SK-N-SH (cell line): ENCODE measurements at regions not wholly inside any gene's neighbourhood (a gene's known extent, or its start where the extent isn't known, plus 50 kb on each side); places are given as distances from the start of the nearest gene placed in this dataset.

Experiments used
- CTCF ChIA-PET: fragments of 300-600, 350-600 bp; formaldehyde crosslinking; extraction: SDS; loops from one replicate; lab custom pipeline; 2021; lab: Yijun Ruan, JAX
- POLR2A ChIA-PET: fragments of 350-600 bp; sonication (Branson Sonifier 250); formaldehyde crosslinking; extraction: SDS; loops from one replicate; lab custom pipeline; 2020; ENCODE audit warnings: antibody characterized with exemption, inconsistent platforms; lab: Yijun Ruan, JAX
- DNase-seq: peaks from one replicate; pipeline ENCODE4 v3.0.0; 2012
- H2AFZ ChIP-seq: fragments of 200-600 bp; sonication (generic); 2 replicates; pipeline ENCODE4 v1.8.1; 2016; ENCODE audit warnings: antibody characterized with exemption, mild to moderate bottlenecking, low read depth
- H3F3A ChIP-seq: fragments of 200-600 bp; sonication (generic); replicated peaks from 2 replicates; pipeline ENCODE3; 2016; ENCODE audit warnings: antibody characterized with exemption, mild to moderate bottlenecking; ENCODE audit not compliant: insufficient read depth
- H3K27ac ChIP-seq, 2 experiments: fragments of 200-500 bp in 1 of 2; fragments of 200-600 bp in 1 of 2; sonication (Bioruptor generic) in 1 of 2; sonication (generic), shearing (Covaris generic) in 1 of 2; 2 replicates each; pipeline versions ENCODE4 v1.5.1 to v1.6.1; 2014 to 2016; ENCODE audit warnings: low read depth in 2 of 2, inconsistent platforms in 1 of 2, low read length in 1 of 2, mild to moderate bottlenecking in 1 of 2, mixed read lengths in 1 of 2
- H3K27me3 ChIP-seq: fragments of 200-600 bp; sonication (generic), shearing (Covaris generic); 2 replicates; pipeline ENCODE4 v1.6.1; 2016; ENCODE audit warnings: mixed run types; ENCODE audit not compliant: insufficient read depth
- H3K36me3 ChIP-seq, 2 experiments: fragments of 200-500 bp in 1 of 2; fragments of 200-600 bp in 1 of 2; sonication (Bioruptor generic) in 1 of 2; sonication (generic) in 1 of 2; replicated peaks in 1 of 2; 2 replicates each; pipeline versions ENCODE3 to v1.5.1; 2014 to 2016; ENCODE audit warnings: low read length in 1 of 2, mild to moderate bottlenecking in 1 of 2; ENCODE audit not compliant: insufficient read depth in 2 of 2, control insufficient read depth in 1 of 2
- H3K4me1 ChIP-seq, 2 experiments: fragments of 200-500 bp in 1 of 2; fragments of 200-600 bp in 1 of 2; sonication (Bioruptor generic) in 1 of 2; sonication (generic), shearing (Covaris generic) in 1 of 2; 2 replicates each; pipeline versions ENCODE4 v1.5.1 to v1.6.1; 2014 to 2016; ENCODE audit warnings: low read depth in 1 of 2, low read length in 1 of 2, mixed run types in 1 of 2; ENCODE audit not compliant: insufficient read depth in 2 of 2, control insufficient read depth in 1 of 2
- H3K4me2 ChIP-seq: fragments of 200-600 bp; sonication (generic), shearing (Covaris generic); 2 replicates; pipeline ENCODE4 v1.6.1; 2017; ENCODE audit warnings: mixed run types
- H3K4me3 ChIP-seq, 2 experiments: fragments of 200-500 bp in 1 of 2; fragments of 200-600 bp in 1 of 2; sonication (Bioruptor generic) in 1 of 2; sonication (generic), shearing (Covaris generic) in 1 of 2; 2 replicates each; pipeline versions ENCODE4 v1.5.1 to v1.8.1; 2014 to 2016; ENCODE audit warnings: low read depth in 2 of 2, inconsistent platforms in 1 of 2, low read length in 1 of 2, mild to moderate bottlenecking in 1 of 2, mixed read lengths in 1 of 2, moderate library complexity in 1 of 2
- H3K79me2 ChIP-seq: fragments of 200-600 bp; sonication (generic); 2 replicates; pipeline ENCODE4 v1.8.1; 2017; ENCODE audit warnings: mild to moderate bottlenecking; ENCODE audit not compliant: insufficient read depth
- H3K9ac ChIP-seq: fragments of 200-600 bp; sonication (generic); 2 replicates; pipeline ENCODE4 v1.6.1; 2017; ENCODE audit warnings: mixed run types
- H3K9me2 ChIP-seq: fragments of 200-600 bp; sonication (generic); 2 replicates; pipeline ENCODE4 v1.6.1; 2017; ENCODE audit warnings: mixed run types
- H3K9me3 ChIP-seq: fragments of 200-600 bp; sonication (generic); 2 replicates; pipeline ENCODE4 v1.6.1; 2017; ENCODE audit warnings: mixed run types, mild to moderate bottlenecking, moderate library complexity
- H4K20me1 ChIP-seq: fragments of 200-600 bp; sonication (generic); 2 replicates; pipeline ENCODE4 v1.6.1; 2017; ENCODE audit warnings: mild to moderate bottlenecking, mixed run types; ENCODE audit not compliant: insufficient read depth
- ELF1 ChIP-seq: IDR thresholded peaks from 2 replicates; pipeline ENCODE4 v1.4.0; 2012
- FOSL2 ChIP-seq: IDR thresholded peaks from 2 replicates; pipeline ENCODE4 v1.4.0; 2012; ENCODE audit warnings: low read depth, mild to moderate bottlenecking, moderate library complexity, borderline replicate concordance
- FOXJ3 ChIP-seq: sonication (generic); formaldehyde crosslinking; IDR thresholded peaks from 2 replicates; pipeline ENCODE4 v1.5.1; 2020; ENCODE audit warnings: mild to moderate bottlenecking, missing genetic modification reagents
- FOXM1 ChIP-seq: IDR thresholded peaks from 2 replicates; pipeline ENCODE4 v1.4.0; 2012; ENCODE audit warnings: low read depth, mild to moderate bottlenecking
- GABPA ChIP-seq: IDR thresholded peaks from 2 replicates; pipeline ENCODE4 v1.4.0; 2012; ENCODE audit warnings: low read depth, mild to moderate bottlenecking
- JUND ChIP-seq: IDR thresholded peaks from 2 replicates; pipeline ENCODE4 v1.4.0; 2012
- NFIC ChIP-seq: IDR thresholded peaks from 2 replicates; pipeline ENCODE4 v1.4.0; 2012; ENCODE audit warnings: borderline replicate concordance
- PBX3 ChIP-seq: IDR thresholded peaks from 2 replicates; pipeline ENCODE4; 2012
- POLR2AphosphoS5 ChIP-seq: IDR thresholded peaks from 2 replicates; pipeline ENCODE4 v1.6.1; 2012; ENCODE audit warnings: low read depth, low read length
- REST ChIP-seq: IDR thresholded peaks from 2 replicates; pipeline ENCODE4 v1.6.1; 2012; ENCODE audit warnings: mild to moderate bottlenecking, low read depth, low read length, moderate library complexity
- RFX5 ChIP-seq: IDR thresholded peaks from 2 replicates; pipeline ENCODE4 v1.6.1; 2012; ENCODE audit warnings: mild to moderate bottlenecking, improper control_type of control experiment, low read length
- SIN3A ChIP-seq: IDR thresholded peaks from 2 replicates; pipeline ENCODE4 v1.6.1; 2012; ENCODE audit warnings: low read depth, mild to moderate bottlenecking, low read length, moderate library complexity, borderline replicate concordance
- TCF12 ChIP-seq: IDR thresholded peaks from 2 replicates; pipeline ENCODE4 v1.4.0; 2012
- WGBS: methylation state at CpG from one replicate; pipeline ENCODE4 v1.1.6; 2017; ENCODE audit warnings: low lambda C conversion rate; 5-methylcytosine and 5-hydroxymethylcytosine counted together
- TF ChIP-seq, protein P1 (sequence below): IDR thresholded peaks from 2 replicates; pipeline ENCODE4 v1.4.0; 2012; ENCODE audit warnings: low read depth
- TF ChIP-seq, protein P2 (sequence below): fragments of 150-350 bp; IDR thresholded peaks from 2 replicates; pipeline ENCODE4 v1.6.1; 2017; ENCODE audit warnings: antibody characterized with exemption, low read length, low read depth, borderline replicate concordance
- TF ChIP-seq, protein P3 (sequence below): IDR thresholded peaks from 2 replicates; pipeline ENCODE4 v1.4.0; 2012; ENCODE audit warnings: low read depth, borderline replicate concordance
- TF ChIP-seq, protein P4 (sequence below): IDR thresholded peaks from 2 replicates; pipeline ENCODE4 v1.4.0; 2012; ENCODE audit warnings: low read depth, borderline replicate concordance

GRCh38 chr3:33936171-33936920, 137.9 kb downstream of the PDCD6IP start:
- ChIA-PET CTCF (no interaction called here), POLR2A (no interaction called here)
- WGBS, result 36% methylated on average over 3 of the region's 3 CpGs
- no peak overlapping the region for H3K9ac ChIP-seq
- H3K4me2 ChIP-seq, result no peak overlapping the region
- no peaks in the 10 kb centered on the region for H3K9me2 ChIP-seq
- H3F3A ChIP-seq, result no peaks in the 10 kb centered on the region
- H3K79me2 ChIP-seq, result no peaks in the 10 kb centered on the region
- no peaks in the 10 kb centered on the region for H3K9me3 ChIP-seq
- no peaks in the 10 kb centered on the region for H3K36me3 ChIP-seq
- DNase-seq, result no peak
- H3K27ac ChIP-seq, result no peak overlapping the region
- peaks cover 0 to 6% of the 10 kb centered on the region in 2 experiments; a peak in 1 of 4 replicates for H3K4me1 ChIP-seq
- no peaks in the 10 kb centered on the region for H4K20me1 ChIP-seq
- TF ChIP-seq FOXJ3 (CRISPR knock-in tag), result no peak
- TF ChIP-seq TCF12, result no peak
- H3K27me3 ChIP-seq, result no peaks in the 10 kb centered on the region
- no peak overlapping the region for H3K4me3 ChIP-seq
- H2AFZ ChIP-seq, result no peak overlapping the region

- ChIA-PET POLR2A (no interaction called here), CTCF (interaction anchor here (1.0 kb wide), 1 partner anchor 15 kb away, joined by 4 read pairs; no protein-coding TSS in a partner anchor)
- Histone ChIP-seq H3K4me3 (no peak overlapping the region), H3K79me2 (no peaks in the 10 kb centered on the region), H3F3A (no peaks in the 10 kb centered on the region), H3K9ac (no peak overlapping the region), H3K27me3 (no peaks in the 10 kb centered on the region), H3K4me1 (peaks cover under 1 to 6% of the 10 kb centered on the region in 2 experiments; a peak in 2 of 4 replicates), H3K36me3 (no peaks in the 10 kb centered on the region), H3K9me3 (no peaks in the 10 kb centered on the region), H3K4me2 (no peak overlapping the region), H3K9me2 (no peaks in the 10 kb centered on the region), H4K20me1 (no peaks in the 10 kb centered on the region), H2AFZ (no peak overlapping the region), H3K27ac (no peak overlapping the region)
- 32% methylated on average over 1 of the region's 1 CpG for WGBS
- DNase-seq, result no peak
- no peak for TF ChIP-seq POLR2AphosphoS5
- no peak for TF ChIP-seq SIN3A
- TF ChIP-seq, protein P1, sequence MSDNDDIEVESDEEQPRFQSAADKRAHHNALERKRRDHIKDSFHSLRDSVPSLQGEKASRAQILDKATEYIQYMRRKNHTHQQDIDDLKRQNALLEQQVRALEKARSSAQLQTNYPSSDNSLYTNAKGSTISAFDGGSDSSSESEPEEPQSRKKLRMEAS, result no peak
- TF ChIP-seq, protein P2, sequence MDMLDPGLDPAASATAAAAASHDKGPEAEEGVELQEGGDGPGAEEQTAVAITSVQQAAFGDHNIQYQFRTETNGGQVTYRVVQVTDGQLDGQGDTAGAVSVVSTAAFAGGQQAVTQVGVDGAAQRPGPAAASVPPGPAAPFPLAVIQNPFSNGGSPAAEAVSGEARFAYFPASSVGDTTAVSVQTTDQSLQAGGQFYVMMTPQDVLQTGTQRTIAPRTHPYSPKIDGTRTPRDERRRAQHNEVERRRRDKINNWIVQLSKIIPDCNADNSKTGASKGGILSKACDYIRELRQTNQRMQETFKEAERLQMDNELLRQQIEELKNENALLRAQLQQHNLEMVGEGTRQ, result no peak
- TF ChIP-seq GABPA, result no peak
- no peak for TF ChIP-seq PBX3
- no peak for TF ChIP-seq NFIC
- no peak for TF ChIP-seq ELF1
- no peak for TF ChIP-seq JUND
- TF ChIP-seq, protein P3, sequence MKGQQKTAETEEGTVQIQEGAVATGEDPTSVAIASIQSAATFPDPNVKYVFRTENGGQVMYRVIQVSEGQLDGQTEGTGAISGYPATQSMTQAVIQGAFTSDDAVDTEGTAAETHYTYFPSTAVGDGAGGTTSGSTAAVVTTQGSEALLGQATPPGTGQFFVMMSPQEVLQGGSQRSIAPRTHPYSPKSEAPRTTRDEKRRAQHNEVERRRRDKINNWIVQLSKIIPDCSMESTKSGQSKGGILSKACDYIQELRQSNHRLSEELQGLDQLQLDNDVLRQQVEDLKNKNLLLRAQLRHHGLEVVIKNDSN, result no peak
- TF ChIP-seq FOXM1, result no peak
- TF ChIP-seq, protein P4, sequence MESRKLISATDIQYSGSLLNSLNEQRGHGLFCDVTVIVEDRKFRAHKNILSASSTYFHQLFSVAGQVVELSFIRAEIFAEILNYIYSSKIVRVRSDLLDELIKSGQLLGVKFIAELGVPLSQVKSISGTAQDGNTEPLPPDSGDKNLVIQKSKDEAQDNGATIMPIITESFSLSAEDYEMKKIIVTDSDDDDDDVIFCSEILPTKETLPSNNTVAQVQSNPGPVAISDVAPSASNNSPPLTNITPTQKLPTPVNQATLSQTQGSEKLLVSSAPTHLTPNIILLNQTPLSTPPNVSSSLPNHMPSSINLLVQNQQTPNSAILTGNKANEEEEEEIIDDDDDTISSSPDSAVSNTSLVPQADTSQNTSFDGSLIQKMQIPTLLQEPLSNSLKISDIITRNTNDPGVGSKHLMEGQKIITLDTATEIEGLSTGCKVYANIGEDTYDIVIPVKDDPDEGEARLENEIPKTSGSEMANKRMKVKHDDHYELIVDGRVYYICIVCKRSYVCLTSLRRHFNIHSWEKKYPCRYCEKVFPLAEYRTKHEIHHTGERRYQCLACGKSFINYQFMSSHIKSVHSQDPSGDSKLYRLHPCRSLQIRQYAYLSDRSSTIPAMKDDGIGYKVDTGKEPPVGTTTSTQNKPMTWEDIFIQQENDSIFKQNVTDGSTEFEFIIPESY, result no peak
- TF ChIP-seq REST, result no peak
- TF ChIP-seq RFX5, result no peak
- TF ChIP-seq FOSL2, result no peak
These were observed 138.6 kb downstream of the PDCD6IP start for GRCh38 chr3:33936921-33937525.
